ENCODE measurements at regions not wholly inside any gene's neighbourhood (a gene's known extent, or its start where the extent isn't known, plus 50 kb on each side); places are given as distances from the start of the nearest gene placed in this dataset.

- Mint-ChIP-seq H3K4me1 (no peaks in the 10 kb centered on the region), H3K27ac (no peak overlapping the region), H3K4me3 (no peak overlapping the region), H3K9me3 (no peaks in the 10 kb centered on the region), H3K27me3 (ENCODE audit: low read depth) (no peaks in the 10 kb centered on the region), H3K36me3 (no peaks in the 10 kb centered on the region)
- DNase-seq (ENCODE audit: low spot score in 2 of 2, unreplicated experiment in 2 of 2) = no peak
- TF ChIP-seq, protein P1, sequence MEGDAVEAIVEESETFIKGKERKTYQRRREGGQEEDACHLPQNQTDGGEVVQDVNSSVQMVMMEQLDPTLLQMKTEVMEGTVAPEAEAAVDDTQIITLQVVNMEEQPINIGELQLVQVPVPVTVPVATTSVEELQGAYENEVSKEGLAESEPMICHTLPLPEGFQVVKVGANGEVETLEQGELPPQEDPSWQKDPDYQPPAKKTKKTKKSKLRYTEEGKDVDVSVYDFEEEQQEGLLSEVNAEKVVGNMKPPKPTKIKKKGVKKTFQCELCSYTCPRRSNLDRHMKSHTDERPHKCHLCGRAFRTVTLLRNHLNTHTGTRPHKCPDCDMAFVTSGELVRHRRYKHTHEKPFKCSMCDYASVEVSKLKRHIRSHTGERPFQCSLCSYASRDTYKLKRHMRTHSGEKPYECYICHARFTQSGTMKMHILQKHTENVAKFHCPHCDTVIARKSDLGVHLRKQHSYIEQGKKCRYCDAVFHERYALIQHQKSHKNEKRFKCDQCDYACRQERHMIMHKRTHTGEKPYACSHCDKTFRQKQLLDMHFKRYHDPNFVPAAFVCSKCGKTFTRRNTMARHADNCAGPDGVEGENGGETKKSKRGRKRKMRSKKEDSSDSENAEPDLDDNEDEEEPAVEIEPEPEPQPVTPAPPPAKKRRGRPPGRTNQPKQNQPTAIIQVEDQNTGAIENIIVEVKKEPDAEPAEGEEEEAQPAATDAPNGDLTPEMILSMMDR (IDR thresholded peaks at IDR 0.05; ENCODE audit: unreplicated experiment) = no peak
These were observed 281.7 kb downstream of the DUSP6 start for GRCh38 chr12:89070603-89071002.

DNA sequence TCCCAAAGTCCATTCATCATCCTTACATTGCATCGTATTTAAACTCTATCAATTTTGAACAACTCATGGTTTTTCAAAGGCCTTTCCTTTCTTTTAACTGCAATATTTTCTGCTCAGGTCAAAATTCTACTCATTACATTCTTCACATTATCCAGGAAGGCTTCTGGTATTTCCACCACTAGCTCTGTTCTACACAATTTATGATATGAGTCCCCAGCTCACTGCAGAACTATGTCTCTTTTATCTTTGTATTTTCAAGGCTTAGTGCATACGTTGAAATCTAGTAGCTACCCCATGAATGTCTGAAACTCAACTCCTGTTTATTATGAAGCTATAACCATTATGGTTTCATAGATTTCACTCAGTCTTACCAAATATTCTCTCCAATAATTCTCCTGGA, 282.9 kb downstream of the DUSP6 start:
- Mint-ChIP-seq H3K9me3 (peaks cover 3% of the 10 kb centered on the region), H3K36me3 (no peaks in the 10 kb centered on the region), H3K27me3 (ENCODE audit: low read depth) (no peaks in the 10 kb centered on the region), H3K4me3 (no peak overlapping the region), H3K4me1 (no peaks in the 10 kb centered on the region), H3K27ac (no peak overlapping the region)
- DNase-seq (ENCODE audit: low spot score in 2 of 2, unreplicated experiment in 2 of 2) = no peak
- TF ChIP-seq, protein P1 (IDR thresholded peaks at IDR 0.05; ENCODE audit: unreplicated experiment) = no peak

DNA sequence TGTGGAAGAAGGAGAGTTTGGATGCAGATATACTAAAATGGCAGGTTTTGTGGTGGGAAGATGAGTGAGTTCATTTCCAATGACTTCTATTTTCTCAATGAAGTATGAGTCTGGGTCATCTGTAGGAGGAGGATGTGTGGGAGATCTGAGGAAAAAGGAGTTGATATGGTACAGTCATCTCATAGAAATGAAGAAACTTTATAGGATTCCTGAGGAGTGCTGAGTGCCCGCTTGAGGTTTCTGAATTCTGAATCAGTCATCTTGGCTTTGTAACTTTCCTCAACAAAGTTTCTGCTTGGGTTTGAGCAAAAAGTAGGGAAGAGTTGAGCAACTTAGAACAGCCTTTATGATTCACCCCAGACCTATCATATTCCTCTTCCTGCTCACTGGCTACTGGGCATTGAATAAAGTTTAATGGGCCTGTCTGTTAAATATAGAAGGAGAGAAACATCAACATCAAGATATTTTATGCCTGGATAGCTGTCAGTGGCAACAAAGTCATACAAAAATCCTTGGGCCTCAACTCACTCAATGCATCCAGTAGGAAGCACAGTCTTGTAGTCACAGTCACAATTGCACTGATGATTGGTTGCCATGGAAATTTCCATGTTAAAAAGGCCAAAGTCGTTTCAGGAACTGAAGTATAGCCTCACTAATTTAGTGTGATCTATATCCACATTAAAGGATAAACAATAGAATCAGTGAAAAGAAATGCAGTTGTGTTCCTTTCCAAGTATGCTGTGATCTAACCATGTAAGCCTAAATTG, 284.7 kb downstream of the DUSP6 start:
- H3K27ac Mint-ChIP-seq = no peak overlapping the region
- TF ChIP-seq, protein P1 (IDR thresholded peaks at IDR 0.05; ENCODE audit: unreplicated experiment) = no peak
- no peaks in the 10 kb centered on the region for H3K36me3 Mint-ChIP-seq
- peaks cover 3% of the 10 kb centered on the region for H3K9me3 Mint-ChIP-seq
- no peak overlapping the region for H3K4me3 Mint-ChIP-seq
- no peaks in the 10 kb centered on the region for H3K27me3 Mint-ChIP-seq (ENCODE audit: low read depth)
- DNase-seq (ENCODE audit: low spot score in 2 of 2, unreplicated experiment in 2 of 2) = no peak
- no peaks in the 10 kb centered on the region for H3K4me1 Mint-ChIP-seq

- Mint-ChIP-seq H3K4me3 (no peak overlapping the region), H3K27ac (no peak overlapping the region), H3K36me3 (no peaks in the 10 kb centered on the region), H3K27me3 (ENCODE audit: low read depth) (no peaks in the 10 kb centered on the region), H3K4me1 (peaks cover 2% of the 10 kb centered on the region), H3K9me3 (peaks cover 3% of the 10 kb centered on the region)
- TF ChIP-seq, protein P1 (IDR thresholded peaks at IDR 0.05; ENCODE audit: unreplicated experiment) = no peak
- no peak for DNase-seq (ENCODE audit: low spot score in 2 of 2, unreplicated experiment in 2 of 2)
These were observed 287.5 kb downstream of the DUSP6 start for GRCh38 chr12:89064780-89065179.

- no peak for DNase-seq (ENCODE audit: low spot score in 2 of 2, unreplicated experiment in 2 of 2)
- H3K27ac Mint-ChIP-seq = no peak overlapping the region
- peaks cover 2% of the 10 kb centered on the region for H3K4me1 Mint-ChIP-seq
- TF ChIP-seq, protein P1 (IDR thresholded peaks at IDR 0.05; ENCODE audit: unreplicated experiment) = no peak
- no peak overlapping the region for H3K4me3 Mint-ChIP-seq
- no peaks in the 10 kb centered on the region for H3K27me3 Mint-ChIP-seq (ENCODE audit: low read depth)
- peaks cover 3% of the 10 kb centered on the region for H3K9me3 Mint-ChIP-seq
- no peaks in the 10 kb centered on the region for H3K36me3 Mint-ChIP-seq
These were observed 288.1 kb downstream of the DUSP6 start for GRCh38 chr12:89064151-89064550.
